LNCaP clone FGC (cell line): ENCODE measurements at regions not wholly inside any gene's neighbourhood (a gene's known extent, or its start where the extent isn't known, plus 50 kb on each side); places are given as distances from the start of the nearest gene placed in this dataset.

Experiments
- DNase-seq: peaks from one replicate; pipeline ENCODE4 v3.0.0-alpha.2; 2011; ENCODE audit warnings: low read depth
- H3K4me3 ChIP-seq: 2 replicates; pipeline ENCODE4 v1.5.1; 2011; ENCODE audit warnings: mild to moderate bottlenecking, low read depth, low read length, control low read depth
- CTCF ChIP-seq: IDR thresholded peaks from 2 replicates; pipeline ENCODE4 v1.5.1; 2012; ENCODE audit warnings: mild to moderate bottlenecking; ENCODE audit not compliant: control insufficient read depth, insufficient read depth; ENCODE audit errors: extremely low read depth

DNA sequence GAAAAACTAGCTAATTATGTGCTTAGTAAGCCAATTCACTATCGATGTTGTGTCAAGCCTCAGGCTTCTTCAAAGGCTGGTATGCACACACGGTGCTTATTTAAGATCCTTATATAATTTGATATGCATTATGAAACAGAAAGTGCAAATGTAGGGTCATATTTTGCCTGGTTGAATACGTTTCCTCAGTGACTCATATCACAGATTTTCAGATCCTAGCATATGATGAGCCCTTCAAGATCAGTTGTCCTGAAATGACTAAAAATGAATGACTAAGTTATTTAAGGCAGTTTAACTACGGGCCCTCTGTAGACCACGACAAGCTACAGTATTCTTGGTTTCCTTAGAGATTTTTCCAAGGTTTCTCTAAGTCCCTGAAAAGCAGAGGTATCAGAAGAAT lies 778.3 kb downstream of the PRELID2 start:
- no peak overlapping the region for H3K4me3 ChIP-seq
- no peak for TF ChIP-seq CTCF
- no peak for DNase-seq

DNA sequence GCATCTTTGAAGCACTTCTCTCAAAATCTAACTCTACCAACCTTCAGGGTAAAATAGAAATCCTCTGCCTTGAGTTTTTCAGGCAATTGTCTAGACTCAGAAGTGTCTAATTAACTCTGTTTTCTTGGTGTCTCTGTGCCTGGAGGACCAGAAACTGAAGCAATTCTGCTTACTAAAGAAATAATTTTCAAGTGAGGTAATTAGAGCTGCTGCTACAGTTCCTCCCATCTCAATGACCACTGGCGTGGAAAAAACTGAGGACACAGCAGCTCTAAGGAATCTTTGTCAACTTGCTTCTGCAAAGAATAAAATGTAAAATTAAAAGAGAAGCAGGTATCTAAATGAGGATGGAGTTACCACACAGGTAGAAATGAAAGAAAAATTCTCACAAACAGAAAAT lies 785.0 kb downstream of the PRELID2 start:
- TF ChIP-seq CTCF: no peak
- no peak for DNase-seq
- no peak overlapping the region for H3K4me3 ChIP-seq

GRCh38 chr5:145044970-145045369 lies 790.2 kb downstream of the PRELID2 start:
- TF ChIP-seq CTCF: no peak
- H3K4me3 ChIP-seq: no peak overlapping the region
- no peak for DNase-seq

- DNase-seq: no peak
- H3K4me3 ChIP-seq: no peak overlapping the region
- no peak for TF ChIP-seq CTCF
These were observed 806.5 kb downstream of the PRELID2 start for GRCh38 chr5:145028626-145029025.

- DNase-seq: no peak
- no peak for TF ChIP-seq CTCF
- no peak overlapping the region for H3K4me3 ChIP-seq
These were observed 807.9 kb downstream of the PRELID2 start for GRCh38 chr5:145027286-145027685.

GRCh38 chr5:145025775-145026174 lies 809.4 kb downstream of the PRELID2 start:
- TF ChIP-seq CTCF: no peak
- no peak overlapping the region for H3K4me3 ChIP-seq
- no peak for DNase-seq

- DNase-seq: no peak
- H3K4me3 ChIP-seq: no peak overlapping the region
- no peak for TF ChIP-seq CTCF
These were observed 820.0 kb downstream of the PRELID2 start for GRCh38 chr5:145015146-145015545.
